GM23338 (cell line): ENCODE measurements at regions not wholly inside any gene's neighbourhood (a gene's known extent, or its start where the extent isn't known, plus 50 kb on each side); places are given as distances from the start of the nearest gene placed in this dataset.

Experiments used
- ATAC-seq: fragments of 200-7000 bp; cut with Tn5 transposase; 3 replicates; pipeline ENCODE4 v1.9.1; 2020
- DNase-seq: peaks from one replicate; pipeline ENCODE4 v3.0.0-alpha.2; 2015; ENCODE audit warnings: low spot score
- H2AFZ ChIP-seq: fragments of 200-600 bp; sonication (generic); 2 replicates; pipeline ENCODE4 v1.8.0; 2016; ENCODE audit warnings: antibody characterized with exemption, mild to moderate bottlenecking, moderate library complexity
- H3F3A ChIP-seq: fragments of 200-600 bp; sonication (generic); replicated peaks from 2 replicates; pipeline ENCODE4 v1.8.0; 2017; ENCODE audit warnings: antibody characterized with exemption, mixed run types, low read depth
- H3K27ac ChIP-seq: fragments of 200-600 bp; sonication (generic); 2 replicates; pipeline ENCODE4 v1.6.1; 2016; ENCODE audit warnings: low read depth
- H3K27me3 ChIP-seq: fragments of 200-600 bp; sonication (generic); 2 replicates; pipeline ENCODE4 v1.8.0; 2016; ENCODE audit warnings: mild to moderate bottlenecking, mixed run types, moderate library complexity; ENCODE audit not compliant: insufficient read depth
- H3K36me3 ChIP-seq: fragments of 200-600 bp; sonication (generic); 2 replicates; pipeline ENCODE4 v1.8.0; 2016; ENCODE audit warnings: mild to moderate bottlenecking; ENCODE audit not compliant: insufficient read depth
- H3K4me1 ChIP-seq: fragments of 200-600 bp; sonication (generic); 2 replicates; pipeline ENCODE4 v1.8.0; 2016; ENCODE audit warnings: mild to moderate bottlenecking, moderate library complexity; ENCODE audit not compliant: insufficient read depth
- H3K4me2 ChIP-seq: fragments of 200-600 bp; sonication (generic); 2 replicates; pipeline ENCODE4 v1.7.1; 2017; ENCODE audit warnings: mixed run types
- H3K4me3 ChIP-seq: fragments of 200-600 bp; sonication (generic); 2 replicates; pipeline ENCODE4 v1.6.1; 2016; ENCODE audit warnings: mixed run types
- H3K79me2 ChIP-seq: fragments of 200-600 bp; sonication (generic); replicated peaks from 2 replicates; pipeline ENCODE4 v1.8.0; 2017; ENCODE audit warnings: mild to moderate bottlenecking; ENCODE audit not compliant: insufficient read depth
- H3K9me2 ChIP-seq: fragments of 200-600 bp; sonication (generic); 2 replicates; pipeline ENCODE4 v1.8.0; 2017; ENCODE audit not compliant: insufficient read depth
- H4K20me1 ChIP-seq: fragments of 200-600 bp; sonication (generic); replicated peaks from 2 replicates; pipeline ENCODE4 v1.8.0; 2017; ENCODE audit warnings: mild to moderate bottlenecking; ENCODE audit not compliant: insufficient read depth
- H3K27ac Mint-ChIP-seq: 2 replicates; pipeline ENCODE4 v1.8.0; 2020; ENCODE audit warnings: inconsistent platforms, mild to moderate bottlenecking, moderate library complexity, mixed read lengths
- H3K27me3 Mint-ChIP-seq: 3 replicates; pipeline ENCODE4 v1.8.0; 2022; ENCODE audit warnings: low read depth, mild to moderate bottlenecking, moderate library complexity, mixed read lengths, inconsistent platforms; ENCODE audit not compliant: insufficient read depth, poor library complexity
- H3K36me3 Mint-ChIP-seq: 3 replicates; pipeline ENCODE4 v1.8.0; 2021; ENCODE audit warnings: low read depth, mild to moderate bottlenecking, inconsistent platforms, moderate library complexity, mixed read lengths
- H3K4me1 Mint-ChIP-seq: 3 replicates; pipeline ENCODE4 v1.8.0; 2020; ENCODE audit warnings: mild to moderate bottlenecking, inconsistent platforms, mixed read lengths
- H3K4me3 Mint-ChIP-seq: 3 replicates; pipeline ENCODE4 v1.8.0; 2021; ENCODE audit warnings: moderate library complexity, mild to moderate bottlenecking, inconsistent platforms, mixed read lengths
- H3K9me3 Mint-ChIP-seq: 3 replicates; pipeline ENCODE4 v1.8.0; 2020; ENCODE audit warnings: moderate library complexity, mild to moderate bottlenecking, inconsistent platforms, mixed read lengths
- CREB1 ChIP-seq: fragments of 250-450 bp; sonication (Bioruptor Pico); IDR thresholded peaks from 2 replicates; pipeline ENCODE4 v1.5.0; 2020; ENCODE audit warnings: low read depth, mild to moderate bottlenecking, moderate library complexity
- JUNB ChIP-seq: IDR thresholded peaks from one replicate; pipeline ENCODE4 v1.6.1; 2016; ENCODE audit warnings: antibody characterized with exemption; ENCODE audit not compliant: unreplicated experiment
- NANOG ChIP-seq: IDR thresholded peaks from 2 replicates; pipeline ENCODE4 v1.6.1; 2016; ENCODE audit warnings: antibody characterized with exemption, borderline replicate concordance
- STAT1 ChIP-seq: IDR thresholded peaks from one replicate; pipeline ENCODE4 v1.6.1; 2016; ENCODE audit warnings: antibody characterized with exemption; ENCODE audit not compliant: unreplicated experiment
- ZNF114 ChIP-seq: fragments of 250-450 bp; sonication (Bioruptor Pico); IDR thresholded peaks from 2 replicates; pipeline ENCODE4 v1.5.0; 2020; ENCODE audit warnings: mild to moderate bottlenecking, moderate library complexity
- TF ChIP-seq, protein P1 (sequence below), 2 experiments: fragments of 200-600 bp in 1 of 2; sonication (generic) in 1 of 2; conservative IDR thresholded peaks; 2 replicates each; pipeline versions ENCODE4 v1.5.1 to v1.6.1; 2016 to 2017; ENCODE audit warnings: antibody characterized with exemption in 2 of 2, low read depth in 2 of 2, mild to moderate bottlenecking in 2 of 2, moderate library complexity in 1 of 2
- TF ChIP-seq, protein P2 (sequence below): IDR thresholded peaks from 2 replicates; pipeline ENCODE4 v1.6.1; 2016; ENCODE audit warnings: antibody characterized with exemption
- TF ChIP-seq, protein P3 (sequence below): IDR thresholded peaks from one replicate; pipeline ENCODE4 v1.6.1; 2018; ENCODE audit warnings: antibody characterized with exemption; ENCODE audit not compliant: unreplicated experiment
- TF ChIP-seq, protein P4 (sequence below): fragments of 250-450 bp; sonication (Bioruptor Pico); IDR thresholded peaks from 2 replicates; pipeline ENCODE4 v1.5.0; 2020; ENCODE audit warnings: mild to moderate bottlenecking, moderate library complexity

DNA sequence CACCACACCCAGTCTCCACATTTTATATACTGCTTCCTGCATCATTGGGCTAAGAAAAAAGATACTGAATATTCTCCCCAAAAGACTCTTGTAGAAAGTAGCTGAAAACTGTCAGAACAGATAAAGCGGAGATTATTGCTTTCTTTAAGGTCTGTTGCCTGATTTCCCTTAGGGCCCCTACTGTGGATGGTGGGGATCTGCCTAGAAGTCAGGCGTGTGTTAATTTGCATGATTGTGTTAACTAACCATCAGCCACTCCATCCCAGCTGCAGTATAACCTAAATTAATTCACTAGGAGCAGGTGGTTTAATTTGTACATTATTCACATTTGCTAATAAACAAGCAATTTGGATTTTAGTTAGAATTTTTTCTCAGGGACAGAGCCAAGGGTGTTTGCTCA, 360.3 kb downstream of the FBXW7 start:
- no peaks in the 10 kb centered on the region; the same call in 2 of the 3 replicates for H3K36me3 Mint-ChIP-seq
- no peak overlapping the region for H3K27ac ChIP-seq
- no peaks in the 10 kb centered on the region for H3K4me1 Mint-ChIP-seq
- no peak overlapping the region for H3K27ac Mint-ChIP-seq
- H4K20me1 ChIP-seq, result no peaks in the 10 kb centered on the region
- H2AFZ ChIP-seq, result no peak overlapping the region
- no peak overlapping the region for H3K4me3 ChIP-seq
- H3K36me3 ChIP-seq, result no peaks in the 10 kb centered on the region
- 0 out of 2 replicates have a peak, but pooled peaks cover 16% of the 10 kb centered on the region for H3K9me2 ChIP-seq
- no peak overlapping the region for H3K4me3 Mint-ChIP-seq
- no peaks in the 10 kb centered on the region for H3K4me1 ChIP-seq
- H3K4me2 ChIP-seq, result no peak overlapping the region
- H3F3A ChIP-seq, result no peaks in the 10 kb centered on the region
- H3K27me3 ChIP-seq, result no peaks in the 10 kb centered on the region
- no peaks in the 10 kb centered on the region for H3K79me2 ChIP-seq
- no peak for TF ChIP-seq STAT1
- TF ChIP-seq, protein P1, sequence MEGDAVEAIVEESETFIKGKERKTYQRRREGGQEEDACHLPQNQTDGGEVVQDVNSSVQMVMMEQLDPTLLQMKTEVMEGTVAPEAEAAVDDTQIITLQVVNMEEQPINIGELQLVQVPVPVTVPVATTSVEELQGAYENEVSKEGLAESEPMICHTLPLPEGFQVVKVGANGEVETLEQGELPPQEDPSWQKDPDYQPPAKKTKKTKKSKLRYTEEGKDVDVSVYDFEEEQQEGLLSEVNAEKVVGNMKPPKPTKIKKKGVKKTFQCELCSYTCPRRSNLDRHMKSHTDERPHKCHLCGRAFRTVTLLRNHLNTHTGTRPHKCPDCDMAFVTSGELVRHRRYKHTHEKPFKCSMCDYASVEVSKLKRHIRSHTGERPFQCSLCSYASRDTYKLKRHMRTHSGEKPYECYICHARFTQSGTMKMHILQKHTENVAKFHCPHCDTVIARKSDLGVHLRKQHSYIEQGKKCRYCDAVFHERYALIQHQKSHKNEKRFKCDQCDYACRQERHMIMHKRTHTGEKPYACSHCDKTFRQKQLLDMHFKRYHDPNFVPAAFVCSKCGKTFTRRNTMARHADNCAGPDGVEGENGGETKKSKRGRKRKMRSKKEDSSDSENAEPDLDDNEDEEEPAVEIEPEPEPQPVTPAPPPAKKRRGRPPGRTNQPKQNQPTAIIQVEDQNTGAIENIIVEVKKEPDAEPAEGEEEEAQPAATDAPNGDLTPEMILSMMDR (conservative IDR thresholded peaks at IDR 0.05; ENCODE audit: low read depth in 2 of 2), result no peak
- TF ChIP-seq, protein P2, sequence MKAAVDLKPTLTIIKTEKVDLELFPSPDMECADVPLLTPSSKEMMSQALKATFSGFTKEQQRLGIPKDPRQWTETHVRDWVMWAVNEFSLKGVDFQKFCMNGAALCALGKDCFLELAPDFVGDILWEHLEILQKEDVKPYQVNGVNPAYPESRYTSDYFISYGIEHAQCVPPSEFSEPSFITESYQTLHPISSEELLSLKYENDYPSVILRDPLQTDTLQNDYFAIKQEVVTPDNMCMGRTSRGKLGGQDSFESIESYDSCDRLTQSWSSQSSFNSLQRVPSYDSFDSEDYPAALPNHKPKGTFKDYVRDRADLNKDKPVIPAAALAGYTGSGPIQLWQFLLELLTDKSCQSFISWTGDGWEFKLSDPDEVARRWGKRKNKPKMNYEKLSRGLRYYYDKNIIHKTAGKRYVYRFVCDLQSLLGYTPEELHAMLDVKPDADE, result no peak
- TF ChIP-seq ZNF114 (CRISPR knock-in tag), result no peak
- no peak for TF ChIP-seq NANOG
- TF ChIP-seq, protein P3, sequence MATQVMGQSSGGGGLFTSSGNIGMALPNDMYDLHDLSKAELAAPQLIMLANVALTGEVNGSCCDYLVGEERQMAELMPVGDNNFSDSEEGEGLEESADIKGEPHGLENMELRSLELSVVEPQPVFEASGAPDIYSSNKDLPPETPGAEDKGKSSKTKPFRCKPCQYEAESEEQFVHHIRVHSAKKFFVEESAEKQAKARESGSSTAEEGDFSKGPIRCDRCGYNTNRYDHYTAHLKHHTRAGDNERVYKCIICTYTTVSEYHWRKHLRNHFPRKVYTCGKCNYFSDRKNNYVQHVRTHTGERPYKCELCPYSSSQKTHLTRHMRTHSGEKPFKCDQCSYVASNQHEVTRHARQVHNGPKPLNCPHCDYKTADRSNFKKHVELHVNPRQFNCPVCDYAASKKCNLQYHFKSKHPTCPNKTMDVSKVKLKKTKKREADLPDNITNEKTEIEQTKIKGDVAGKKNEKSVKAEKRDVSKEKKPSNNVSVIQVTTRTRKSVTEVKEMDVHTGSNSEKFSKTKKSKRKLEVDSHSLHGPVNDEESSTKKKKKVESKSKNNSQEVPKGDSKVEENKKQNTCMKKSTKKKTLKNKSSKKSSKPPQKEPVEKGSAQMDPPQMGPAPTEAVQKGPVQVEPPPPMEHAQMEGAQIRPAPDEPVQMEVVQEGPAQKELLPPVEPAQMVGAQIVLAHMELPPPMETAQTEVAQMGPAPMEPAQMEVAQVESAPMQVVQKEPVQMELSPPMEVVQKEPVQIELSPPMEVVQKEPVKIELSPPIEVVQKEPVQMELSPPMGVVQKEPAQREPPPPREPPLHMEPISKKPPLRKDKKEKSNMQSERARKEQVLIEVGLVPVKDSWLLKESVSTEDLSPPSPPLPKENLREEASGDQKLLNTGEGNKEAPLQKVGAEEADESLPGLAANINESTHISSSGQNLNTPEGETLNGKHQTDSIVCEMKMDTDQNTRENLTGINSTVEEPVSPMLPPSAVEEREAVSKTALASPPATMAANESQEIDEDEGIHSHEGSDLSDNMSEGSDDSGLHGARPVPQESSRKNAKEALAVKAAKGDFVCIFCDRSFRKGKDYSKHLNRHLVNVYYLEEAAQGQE, result no peak
- TF ChIP-seq JUNB, result no peak
- TF ChIP-seq CREB1 (CRISPR knock-in tag), result no peak
- TF ChIP-seq, protein P4, sequence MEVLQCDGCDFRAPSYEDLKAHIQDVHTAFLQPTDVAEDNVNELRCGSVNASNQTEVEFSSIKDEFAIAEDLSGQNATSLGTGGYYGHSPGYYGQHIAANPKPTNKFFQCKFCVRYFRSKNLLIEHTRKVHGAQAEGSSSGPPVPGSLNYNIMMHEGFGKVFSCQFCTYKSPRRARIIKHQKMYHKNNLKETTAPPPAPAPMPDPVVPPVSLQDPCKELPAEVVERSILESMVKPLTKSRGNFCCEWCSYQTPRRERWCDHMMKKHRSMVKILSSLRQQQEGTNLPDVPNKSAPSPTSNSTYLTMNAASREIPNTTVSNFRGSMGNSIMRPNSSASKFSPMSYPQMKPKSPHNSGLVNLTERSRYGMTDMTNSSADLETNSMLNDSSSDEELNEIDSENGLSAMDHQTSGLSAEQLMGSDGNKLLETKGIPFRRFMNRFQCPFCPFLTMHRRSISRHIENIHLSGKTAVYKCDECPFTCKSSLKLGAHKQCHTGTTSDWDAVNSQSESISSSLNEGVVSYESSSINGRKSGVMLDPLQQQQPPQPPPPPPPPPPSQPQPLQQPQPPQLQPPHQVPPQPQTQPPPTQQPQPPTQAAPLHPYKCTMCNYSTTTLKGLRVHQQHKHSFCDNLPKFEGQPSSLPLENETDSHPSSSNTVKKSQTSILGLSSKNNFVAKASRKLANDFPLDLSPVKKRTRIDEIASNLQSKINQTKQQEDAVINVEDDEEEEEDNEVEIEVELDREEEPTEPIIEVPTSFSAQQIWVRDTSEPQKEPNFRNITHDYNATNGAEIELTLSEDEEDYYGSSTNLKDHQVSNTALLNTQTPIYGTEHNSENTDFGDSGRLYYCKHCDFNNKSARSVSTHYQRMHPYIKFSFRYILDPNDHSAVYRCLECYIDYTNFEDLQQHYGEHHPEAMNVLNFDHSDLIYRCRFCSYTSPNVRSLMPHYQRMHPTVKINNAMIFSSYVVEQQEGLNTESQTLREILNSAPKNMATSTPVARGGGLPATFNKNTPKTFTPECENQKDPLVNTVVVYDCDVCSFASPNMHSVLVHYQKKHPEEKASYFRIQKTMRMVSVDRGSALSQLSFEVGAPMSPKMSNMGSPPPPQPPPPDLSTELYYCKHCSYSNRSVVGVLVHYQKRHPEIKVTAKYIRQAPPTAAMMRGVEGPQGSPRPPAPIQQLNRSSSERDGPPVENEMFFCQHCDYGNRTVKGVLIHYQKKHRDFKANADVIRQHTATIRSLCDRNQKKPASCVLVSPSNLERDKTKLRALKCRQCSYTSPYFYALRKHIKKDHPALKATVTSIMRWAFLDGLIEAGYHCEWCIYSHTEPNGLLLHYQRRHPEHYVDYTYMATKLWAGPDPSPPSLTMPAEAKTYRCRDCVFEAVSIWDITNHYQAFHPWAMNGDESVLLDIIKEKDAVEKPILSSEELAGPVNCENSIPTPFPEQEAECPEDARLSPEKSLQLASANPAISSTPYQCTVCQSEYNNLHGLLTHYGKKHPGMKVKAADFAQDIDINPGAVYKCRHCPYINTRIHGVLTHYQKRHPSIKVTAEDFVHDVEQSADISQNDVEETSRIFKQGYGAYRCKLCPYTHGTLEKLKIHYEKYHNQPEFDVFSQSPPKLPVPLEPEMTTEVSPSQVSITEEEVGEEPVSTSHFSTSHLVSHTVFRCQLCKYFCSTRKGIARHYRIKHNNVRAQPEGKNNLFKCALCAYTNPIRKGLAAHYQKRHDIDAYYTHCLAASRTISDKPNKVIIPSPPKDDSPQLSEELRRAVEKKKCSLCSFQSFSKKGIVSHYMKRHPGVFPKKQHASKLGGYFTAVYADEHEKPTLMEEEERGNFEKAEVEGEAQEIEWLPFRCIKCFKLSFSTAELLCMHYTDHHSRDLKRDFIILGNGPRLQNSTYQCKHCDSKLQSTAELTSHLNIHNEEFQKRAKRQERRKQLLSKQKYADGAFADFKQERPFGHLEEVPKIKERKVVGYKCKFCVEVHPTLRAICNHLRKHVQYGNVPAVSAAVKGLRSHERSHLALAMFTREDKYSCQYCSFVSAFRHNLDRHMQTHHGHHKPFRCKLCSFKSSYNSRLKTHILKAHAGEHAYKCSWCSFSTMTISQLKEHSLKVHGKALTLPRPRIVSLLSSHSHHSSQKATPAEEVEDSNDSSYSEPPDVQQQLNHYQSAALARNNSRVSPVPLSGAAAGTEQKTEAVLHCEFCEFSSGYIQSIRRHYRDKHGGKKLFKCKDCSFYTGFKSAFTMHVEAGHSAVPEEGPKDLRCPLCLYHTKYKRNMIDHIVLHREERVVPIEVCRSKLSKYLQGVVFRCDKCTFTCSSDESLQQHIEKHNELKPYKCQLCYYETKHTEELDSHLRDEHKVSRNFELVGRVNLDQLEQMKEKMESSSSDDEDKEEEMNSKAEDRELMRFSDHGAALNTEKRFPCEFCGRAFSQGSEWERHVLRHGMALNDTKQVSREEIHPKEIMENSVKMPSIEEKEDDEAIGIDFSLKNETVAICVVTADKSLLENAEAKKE (CRISPR knock-in tag), result no peak
- no peaks in the 10 kb centered on the region for H3K27me3 Mint-ChIP-seq
- H3K9me3 Mint-ChIP-seq, result no peaks in the 10 kb centered on the region
- DNase-seq (no peak), ATAC-seq (no peak)
